Upper lobe of right lung (tissue), 1 donor: ENCODE measurements at regions not wholly inside any gene's neighbourhood (a gene's known extent, or its start where the extent isn't known, plus 50 kb on each side); places are given as distances from the start of the nearest gene placed in this dataset.

Experiments
- ATAC-seq: fragments of 200-7000 bp; cut with Tn5 transposase; one replicate; pipeline ENCODE4 v1.9.1; 2020; ENCODE audit warnings: mild to moderate bottlenecking, moderate library complexity
- DNase-seq: peaks from one replicate; pipeline ENCODE4 v3.0.0-alpha.2; 2020
- H3K27ac ChIP-seq: fragments of 200-600 bp; one replicate; pipeline ENCODE4 v1.8.0; 2022
- H3K27me3 ChIP-seq: fragments of 200-600 bp; one replicate; pipeline ENCODE4 v1.8.0; 2022; ENCODE audit warnings: mild to moderate bottlenecking
- H3K36me3 ChIP-seq: fragments of 200-600 bp; one replicate; pipeline ENCODE4 v1.8.0; 2022
- H3K4me1 ChIP-seq: fragments of 200-600 bp; one replicate; pipeline ENCODE4 v1.8.0; 2022
- H3K4me3 ChIP-seq: fragments of 200-600 bp; one replicate; pipeline ENCODE4 v1.8.0; 2022; ENCODE audit warnings: mild to moderate bottlenecking
- H3K9me3 ChIP-seq: fragments of 200-600 bp; one replicate; pipeline ENCODE4 v1.8.0; 2022
- CTCF ChIP-seq: fragments of 200-600 bp; IDR thresholded peaks from one replicate; pipeline ENCODE4 v1.8.0; 2022; ENCODE audit warnings: antibody characterized with exemption
- intact Hi-C: fragments of 100-400 bp; cut with DNase I; formaldehyde crosslinking; loops from one replicate; pipeline ENCODE4 v1.11.0; 2022
- donor health status: DM: no; HTN: yes; CAD: no; lungs with severe emphysema.

DNA sequence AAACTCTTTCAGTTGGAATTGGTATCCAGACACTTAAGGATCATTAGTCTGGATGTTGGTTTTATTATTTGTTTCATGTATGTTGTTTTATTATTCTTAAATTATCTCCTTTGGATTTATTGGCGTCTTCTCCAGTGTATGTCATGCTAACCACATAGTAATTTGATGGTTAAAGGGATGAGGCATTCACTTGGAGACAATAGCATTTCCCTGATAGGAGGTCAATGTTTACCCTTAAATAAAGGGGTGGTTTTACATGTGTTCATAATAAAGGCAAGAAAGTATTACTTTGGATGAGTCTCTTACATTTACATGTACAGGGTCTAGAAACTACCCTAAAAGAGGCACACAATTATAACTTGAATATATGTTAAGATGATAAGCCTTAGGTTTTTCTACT lies 51.2 kb upstream of the RNF144B start:
- H3K4me1 ChIP-seq: no peaks in the 10 kb centered on the region
- ATAC-seq (no peak), DNase-seq (no peak)
- TF ChIP-seq CTCF: no peak
- intact Hi-C loops: no loop called here
- no peak overlapping the region for H3K27ac ChIP-seq
- no peak overlapping the region for H3K4me3 ChIP-seq
- H3K27me3 ChIP-seq: no peaks in the 10 kb centered on the region
- no peaks in the 10 kb centered on the region for H3K9me3 ChIP-seq
- no peaks in the 10 kb centered on the region for H3K36me3 ChIP-seq

- intact Hi-C loops: no loop called here
- H3K4me1 ChIP-seq: peaks cover 4% of the 10 kb centered on the region
- H3K27me3 ChIP-seq: no peaks in the 10 kb centered on the region
- DNase-seq: no peak
- no peak for TF ChIP-seq CTCF
- H3K27ac ChIP-seq: no peak overlapping the region
- ATAC-seq: no peak
- H3K9me3 ChIP-seq: no peaks in the 10 kb centered on the region
- no peak overlapping the region for H3K4me3 ChIP-seq
- no peaks in the 10 kb centered on the region for H3K36me3 ChIP-seq
These were observed 52.9 kb upstream of the RNF144B start for GRCh38 chr6:18334251-18334650.

DNA sequence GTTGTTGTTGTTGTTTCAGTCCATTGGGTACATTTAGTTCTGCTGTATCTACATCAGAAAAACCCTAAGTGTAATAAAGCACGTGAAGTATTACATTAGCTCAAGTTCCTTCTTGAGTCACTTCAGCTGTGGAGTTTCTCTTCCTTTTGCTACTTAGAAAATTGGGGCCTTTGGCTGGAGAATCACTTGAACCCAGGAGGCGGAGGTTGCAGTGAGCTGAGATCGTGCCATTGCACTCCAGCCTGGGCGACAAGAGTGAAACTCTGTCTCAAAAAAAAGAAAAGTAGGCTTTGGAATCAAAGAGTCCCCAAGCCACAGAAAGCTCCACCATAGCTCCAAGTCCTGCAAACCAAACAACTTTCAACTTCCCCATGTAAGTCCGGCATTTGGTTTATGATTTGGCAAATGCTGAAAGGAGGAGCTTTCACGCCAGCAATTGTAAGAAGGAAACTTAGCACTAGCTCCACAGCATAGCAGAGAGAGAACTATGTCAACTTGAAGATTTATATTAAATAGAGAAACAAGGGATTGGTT lies 56.5 kb upstream of the RNF144B start:
- no peak for TF ChIP-seq CTCF
- DNase-seq: no peak
- Histone ChIP-seq H3K36me3 (no peaks in the 10 kb centered on the region), H3K4me3 (no peak overlapping the region), H3K9me3 (no peaks in the 10 kb centered on the region), H3K27ac (peak overlapping the region; percentile 74), H3K4me1 (peaks cover 4% of the 10 kb centered on the region), H3K27me3 (no peaks in the 10 kb centered on the region)
- peak; percentile 76 for ATAC-seq
- intact Hi-C loops: no loop called here

DNA sequence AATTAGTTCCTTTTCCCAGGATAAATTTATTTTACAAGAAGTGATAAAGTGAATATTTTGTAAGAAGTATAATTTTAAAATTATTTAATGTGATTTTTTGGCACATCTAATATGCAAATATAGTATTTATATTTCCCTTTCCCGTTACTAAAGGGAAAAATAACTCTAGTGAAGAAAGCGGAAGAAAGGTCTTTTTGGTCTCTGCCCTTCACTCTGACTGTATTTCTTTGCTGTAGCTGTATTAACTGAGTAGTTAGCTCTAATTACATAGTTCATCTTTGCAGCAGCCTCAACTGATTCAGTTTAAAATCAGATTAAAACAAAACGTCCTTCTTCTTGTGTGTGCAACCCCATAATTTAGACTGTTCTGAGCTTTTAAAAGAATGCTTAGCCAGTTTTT lies 57.4 kb upstream of the RNF144B start:
- Histone ChIP-seq H3K4me1 (peaks cover 4% of the 10 kb centered on the region), H3K4me3 (no peak overlapping the region), H3K9me3 (no peaks in the 10 kb centered on the region), H3K27ac (peak overlapping the region; percentile 74), H3K36me3 (no peaks in the 10 kb centered on the region), H3K27me3 (no peaks in the 10 kb centered on the region)
- DNase-seq (no peak), ATAC-seq (no peak)
- no peak for TF ChIP-seq CTCF
- intact Hi-C loops: loop anchor here (10.0 kb wide), 1 partner anchor 165 kb away; no protein-coding TSS in a partner anchor

- Histone ChIP-seq H3K9me3 (no peaks in the 10 kb centered on the region), H3K4me1 (peaks cover 4% of the 10 kb centered on the region), H3K36me3 (no peaks in the 10 kb centered on the region), H3K4me3 (no peak overlapping the region), H3K27ac (peak overlapping the region; percentile 74), H3K27me3 (no peaks in the 10 kb centered on the region)
- intact Hi-C loops: loop anchor here (10.0 kb wide), 1 partner anchor 166 kb away; no protein-coding TSS in a partner anchor
- no peak for TF ChIP-seq CTCF
- no peak for DNase-seq
- no peak for ATAC-seq
These were observed 58.6 kb upstream of the RNF144B start for GRCh38 chr6:18328540-18328939.

DNA sequence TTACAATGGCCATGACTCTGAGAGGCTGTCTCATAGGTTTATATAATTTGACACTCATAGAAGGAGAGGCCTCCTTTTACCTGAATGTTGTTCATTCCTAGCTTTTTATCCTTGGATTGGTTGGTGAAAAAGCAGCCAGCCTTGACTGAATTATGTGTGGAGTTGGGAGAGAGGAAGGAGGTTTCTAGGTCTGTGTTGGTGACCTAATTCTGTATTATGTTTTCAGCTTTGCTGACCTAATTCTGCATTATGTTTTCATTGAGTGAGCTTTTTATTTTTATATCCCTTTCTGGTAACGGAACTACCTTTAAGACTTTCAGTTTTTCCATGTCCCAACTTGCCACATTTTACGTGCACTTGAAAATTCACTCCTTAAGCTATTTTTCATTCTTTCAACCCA lies 59.1 kb upstream of the RNF144B start:
- H3K27ac ChIP-seq: peak overlapping the region; percentile 74
- peaks cover 4% of the 10 kb centered on the region for H3K4me1 ChIP-seq
- H3K9me3 ChIP-seq: no peaks in the 10 kb centered on the region
- DNase-seq (no peak), ATAC-seq (no peak)
- no peak overlapping the region for H3K4me3 ChIP-seq
- intact Hi-C loops: loop anchor here (10.0 kb wide), 1 partner anchor 167 kb away; no protein-coding TSS in a partner anchor
- H3K36me3 ChIP-seq: no peaks in the 10 kb centered on the region
- TF ChIP-seq CTCF: no peak
- H3K27me3 ChIP-seq: no peaks in the 10 kb centered on the region
